Ramos (cell line): ENCODE measurements at regions not wholly inside any gene's neighbourhood (a gene's known extent, or its start where the extent isn't known, plus 50 kb on each side); places are given as distances from the start of the nearest gene placed in this dataset.
"Not testable (repeated sequence)": the region's sequence is repeated elsewhere in the genome, so short reads cannot be mapped to it uniquely, and the experiment has no call there.

Source experiments
- in situ Hi-C: fragments of 300-500 bp; cut with MboI; formaldehyde crosslinking; loops from one replicate; pipeline ENCODE4 v1.14.3; 2022; ENCODE audit warnings: low sequenced_read_pairs; ENCODE audit not compliant: unreplicated experiment

- in situ Hi-C loops: no loop called here
These were observed 641.6 kb upstream of the TBL1XR1 start for GRCh38 chr3:177838766-177839350.

- in situ Hi-C loops: no loop called here
These were observed 645.0 kb upstream of the TBL1XR1 start for GRCh38 chr3:177842302-177842701.

- in situ Hi-C loops: no loop called here
These were observed 645.8 kb upstream of the TBL1XR1 start for GRCh38 chr3:177842743-177843734.

GRCh38 chr3:177852001-177852807 is 654.9 kb upstream of the TBL1XR1 start:
- in situ Hi-C loops: no loop called here

- in situ Hi-C loops: no loop called here
These were observed 657.7 kb upstream of the TBL1XR1 start for GRCh38 chr3:177855021-177855420.

- in situ Hi-C loops: no loop called here
These were observed 662.9 kb upstream of the TBL1XR1 start for GRCh38 chr3:177860184-177860583.

GRCh38 chr3:177862962-177863491 is 665.7 kb upstream of the TBL1XR1 start:
- in situ Hi-C loops: no loop called here

- in situ Hi-C loops: not testable (repeated sequence)
These were observed 665.0 kb upstream of the KCNMB2 start for GRCh38 chr3:177871267-177871666.

- in situ Hi-C loops: no loop called here
These were observed 658.0 kb upstream of the KCNMB2 start for GRCh38 chr3:177878192-177878591.

GRCh38 chr3:177878957-177879356 is 657.3 kb upstream of the KCNMB2 start:
- in situ Hi-C loops: no loop called here

GRCh38 chr3:177881351-177881750 is 654.9 kb upstream of the KCNMB2 start:
- in situ Hi-C loops: no loop called here

GRCh38 chr3:177882124-177882648 is 654.0 kb upstream of the KCNMB2 start:
- in situ Hi-C loops: no loop called here

- in situ Hi-C loops: no loop called here
These were observed 653.1 kb upstream of the KCNMB2 start for GRCh38 chr3:177883091-177883490.

- in situ Hi-C loops: no loop called here
These were observed 652.3 kb upstream of the KCNMB2 start for GRCh38 chr3:177883957-177884356.

GRCh38 chr3:177885063-177885462 is 651.2 kb upstream of the KCNMB2 start:
- in situ Hi-C loops: no loop called here

- in situ Hi-C loops: no loop called here
These were observed 649.7 kb upstream of the KCNMB2 start for GRCh38 chr3:177886501-177886900.

GRCh38 chr3:177887475-177887874 is 648.8 kb upstream of the KCNMB2 start:
- in situ Hi-C loops: no loop called here

- in situ Hi-C loops: no loop called here
These were observed 647.1 kb upstream of the KCNMB2 start for GRCh38 chr3:177889161-177889560.

- in situ Hi-C loops: no loop called here
These were observed 646.4 kb upstream of the KCNMB2 start for GRCh38 chr3:177889652-177890358.

GRCh38 chr3:177890359-177890683 is 645.9 kb upstream of the KCNMB2 start:
- in situ Hi-C loops: no loop called here
